ENCODE measurements at regions not wholly inside any gene's neighbourhood (a gene's known extent, or its start where the extent isn't known, plus 50 kb on each side); places are given as distances from the start of the nearest gene placed in this dataset.

GRCh38 chr19:32138416-32138815 lies 207.0 kb upstream of the ZNF507 start:
- TF ChIP-seq CREB1 (IDR thresholded peaks at IDR 0.05; ENCODE audit: low read depth) (no peak), EP300 (IDR thresholded peaks at IDR 0.05; ENCODE audit: borderline replicate concordance) (no peak), CEBPB (IDR thresholded peaks at IDR 0.05) (no peak), MAX (IDR thresholded peaks at IDR 0.05) (no peak), EGR1 (IDR thresholded peaks at IDR 0.05) (no peak), TEAD4 (IDR thresholded peaks at IDR 0.05) (no peak), YY1 (IDR thresholded peaks at IDR 0.05; ENCODE audit: low read depth) (no peak), FOXM1 (IDR thresholded peaks at IDR 0.05; ENCODE audit: borderline replicate concordance, low read depth) (no peak), TCF12 (IDR thresholded peaks at IDR 0.05; ENCODE audit: low read depth) (no peak)

- no peak for TF ChIP-seq ZBTB7A (IDR thresholded peaks at IDR 0.05; ENCODE audit: low read depth)
- no peak for TF ChIP-seq CEBPB (IDR thresholded peaks at IDR 0.05)
- no peak for TF ChIP-seq YY1 (IDR thresholded peaks at IDR 0.05; ENCODE audit: low read depth)
- no peak for TF ChIP-seq TEAD4 (IDR thresholded peaks at IDR 0.05)
- TF ChIP-seq EGR1 (IDR thresholded peaks at IDR 0.05), result no peak
- no peak for TF ChIP-seq NFIC (IDR thresholded peaks at IDR 0.05)
- TF ChIP-seq FOXM1 (IDR thresholded peaks at IDR 0.05; ENCODE audit: borderline replicate concordance, low read depth), result no peak
- TF ChIP-seq REST (IDR thresholded peaks at IDR 0.05; ENCODE audit: low read depth), result no peak
- TF ChIP-seq RAD21 (IDR thresholded peaks at IDR 0.05; ENCODE audit: low read depth), result no peak
- TF ChIP-seq TAF1 (IDR thresholded peaks at IDR 0.05; ENCODE audit: low read depth), result no peak
- TF ChIP-seq TCF12 (IDR thresholded peaks at IDR 0.05; ENCODE audit: low read depth), result no peak
- TF ChIP-seq USF1 (IDR thresholded peaks at IDR 0.05), result no peak
- TF ChIP-seq CREB1 (IDR thresholded peaks at IDR 0.05; ENCODE audit: low read depth), result no peak
- no peak for TF ChIP-seq EP300 (IDR thresholded peaks at IDR 0.05; ENCODE audit: borderline replicate concordance)
- TF ChIP-seq MAX (IDR thresholded peaks at IDR 0.05), result no peak
Measured at GRCh38 chr19:32141840-32142511, 203.4 kb upstream of the ZNF507 start.

GRCh38 chr19:32146664-32147063 lies 198.7 kb upstream of the ZNF507 start:
- TF ChIP-seq TCF12 (IDR thresholded peaks at IDR 0.05; ENCODE audit: low read depth) (no peak), REST (IDR thresholded peaks at IDR 0.05; ENCODE audit: low read depth) (no peak)

- TF ChIP-seq RAD21 (IDR thresholded peaks at IDR 0.05; ENCODE audit: low read depth), result no peak
- no peak for TF ChIP-seq TEAD4 (IDR thresholded peaks at IDR 0.05)
- TF ChIP-seq USF1 (IDR thresholded peaks at IDR 0.05), result no peak
- no peak for TF ChIP-seq EGR1 (IDR thresholded peaks at IDR 0.05)
- TF ChIP-seq YY1 (IDR thresholded peaks at IDR 0.05; ENCODE audit: low read depth), result no peak
- no peak for TF ChIP-seq CEBPB (IDR thresholded peaks at IDR 0.05)
- TF ChIP-seq FOXM1 (IDR thresholded peaks at IDR 0.05; ENCODE audit: borderline replicate concordance, low read depth), result no peak
- no peak for TF ChIP-seq ZBTB7A (IDR thresholded peaks at IDR 0.05; ENCODE audit: low read depth)
- TF ChIP-seq MAX (IDR thresholded peaks at IDR 0.05), result no peak
- no peak for TF ChIP-seq EP300 (IDR thresholded peaks at IDR 0.05; ENCODE audit: borderline replicate concordance)
- no peak for TF ChIP-seq TCF12 (IDR thresholded peaks at IDR 0.05; ENCODE audit: low read depth)
- TF ChIP-seq NFIC (IDR thresholded peaks at IDR 0.05), result no peak
- no peak for TF ChIP-seq TAF1 (IDR thresholded peaks at IDR 0.05; ENCODE audit: low read depth)
- no peak for TF ChIP-seq CREB1 (IDR thresholded peaks at IDR 0.05; ENCODE audit: low read depth)
- TF ChIP-seq REST (IDR thresholded peaks at IDR 0.05; ENCODE audit: low read depth), result no peak
Measured at GRCh38 chr19:32150605-32151004, 194.8 kb upstream of the ZNF507 start.

Data from Ishikawa (cell line).